GM21390 (cell line): ENCODE measurements at regions not wholly inside any gene's neighbourhood (a gene's known extent, or its start where the extent isn't known, plus 50 kb on each side); places are given as distances from the start of the nearest gene placed in this dataset.
"Not testable (repeated sequence)": the region's sequence is repeated elsewhere in the genome, so short reads cannot be mapped to it uniquely, and the experiment has no call there.

Source experiments
- ATAC-seq: cut with Tn5 transposase; IDR thresholded peaks from one replicate; pipeline ENCODE4 v1.9.1; 2021; ENCODE audit not compliant: unreplicated experiment

GRCh38 chr3:10653866-10654611 lies 148.7 kb upstream of the ATP2B2 start:
- ATAC-seq: no peak

- no peak for ATAC-seq
These were observed 149.7 kb upstream of the ATP2B2 start for GRCh38 chr3:10655105-10655504.

- ATAC-seq: not testable (repeated sequence)
These were observed 152.0 kb upstream of the ATP2B2 start for GRCh38 chr3:10657339-10657738.

- ATAC-seq: no peak
These were observed 150.4 kb upstream of the SLC6A11 start for GRCh38 chr3:10665592-10665991.

- no peak for ATAC-seq
These were observed 149.4 kb upstream of the SLC6A11 start for GRCh38 chr3:10666621-10667020.

GRCh38 chr3:10667269-10667668 lies 148.8 kb upstream of the SLC6A11 start:
- ATAC-seq: no peak

GRCh38 chr3:10667901-10668476 lies 148.0 kb upstream of the SLC6A11 start:
- no peak for ATAC-seq

GRCh38 chr3:10669490-10670048 lies 146.5 kb upstream of the SLC6A11 start:
- no peak for ATAC-seq

GRCh38 chr3:10672422-10672821 lies 143.6 kb upstream of the SLC6A11 start:
- ATAC-seq: no peak

- no peak for ATAC-seq
These were observed 141.4 kb upstream of the SLC6A11 start for GRCh38 chr3:10674578-10674977.

GRCh38 chr3:10676905-10677304 lies 139.1 kb upstream of the SLC6A11 start:
- no peak for ATAC-seq

GRCh38 chr3:10678796-10679376 lies 137.1 kb upstream of the SLC6A11 start:
- no peak for ATAC-seq

- ATAC-seq: no peak
These were observed 135.2 kb upstream of the SLC6A11 start for GRCh38 chr3:10680796-10681195.

- no peak for ATAC-seq
These were observed 133.3 kb upstream of the SLC6A11 start for GRCh38 chr3:10682692-10683091.

GRCh38 chr3:10683106-10683505 lies 132.9 kb upstream of the SLC6A11 start:
- ATAC-seq: no peak

- ATAC-seq: no peak
These were observed 127.9 kb upstream of the SLC6A11 start for GRCh38 chr3:10688126-10688525.

GRCh38 chr3:10688548-10689172 lies 127.4 kb upstream of the SLC6A11 start:
- no peak for ATAC-seq

- no peak for ATAC-seq
These were observed 123.9 kb upstream of the SLC6A11 start for GRCh38 chr3:10692039-10692622.

GRCh38 chr3:10693457-10693856 lies 122.6 kb upstream of the SLC6A11 start:
- ATAC-seq: no peak

- ATAC-seq: no peak
These were observed 121.8 kb upstream of the SLC6A11 start for GRCh38 chr3:10694179-10694578.

GRCh38 chr3:10695186-10695585 lies 120.8 kb upstream of the SLC6A11 start:
- not testable (repeated sequence) for ATAC-seq
